CD14-positive monocyte (primary cell): ENCODE measurements at regions not wholly inside any gene's neighbourhood (a gene's known extent, or its start where the extent isn't known, plus 50 kb on each side); places are given as distances from the start of the nearest gene placed in this dataset.

Experiments
- DNase-seq, 3 donors: peaks; one replicate each; pipeline ENCODE4 v3.0.0-alpha.2; 2011 to 2022
- H2AFZ ChIP-seq: 2 replicates; pipeline ENCODE4 v1.6.0; 2012; ENCODE audit warnings: mild to moderate bottlenecking, low read depth, low read length, inconsistent platforms; ENCODE audit not compliant: insufficient read depth, poor library complexity, severe bottlenecking
- H3K27ac ChIP-seq, 2 donors: 1 replicate in 1 of 2; 2 replicates in 1 of 2; pipeline ENCODE4 v1.5.1; 2012 to 2013; ENCODE audit warnings: low read length in 2 of 2, control low read depth in 1 of 2, inconsistent platforms in 1 of 2, low read depth in 1 of 2, mild to moderate bottlenecking in 1 of 2
- H3K27me3 ChIP-seq, 2 donors: one replicate each; pipeline versions ENCODE4 v1.6.0 to v1.6.1; 2011 to 2013; ENCODE audit warnings: low read length in 2 of 2; ENCODE audit not compliant: control insufficient read depth in 2 of 2, insufficient read depth in 2 of 2
- H3K36me3 ChIP-seq, 2 donors: replicated peaks in 1 of 2; 1 replicate in 1 of 2; 2 replicates in 1 of 2; pipeline versions ENCODE4 v1.5.1 to v1.6.1; 2012 to 2013; ENCODE audit warnings: low read length in 2 of 2, control low read depth in 1 of 2, inconsistent platforms in 1 of 2, mild to moderate bottlenecking in 1 of 2; ENCODE audit not compliant: insufficient read depth in 2 of 2, control insufficient read depth in 1 of 2
- H3K4me1 ChIP-seq, 2 donors: 1 replicate in 1 of 2; 2 replicates in 1 of 2; pipeline versions ENCODE4 v1.5.1 to v1.6.1; 2012 to 2013; ENCODE audit warnings: low read length in 2 of 2, control low read depth in 1 of 2, inconsistent platforms in 1 of 2, mild to moderate bottlenecking in 1 of 2, moderate library complexity in 1 of 2; ENCODE audit not compliant: insufficient read depth in 2 of 2, control insufficient read depth in 1 of 2
- H3K4me2 ChIP-seq: replicated peaks from 2 replicates; pipeline ENCODE3; 2012; ENCODE audit warnings: low read length, moderate library complexity, mild to moderate bottlenecking; ENCODE audit not compliant: poor library complexity, severe bottlenecking; ENCODE audit errors: extremely low read depth
- H3K4me3 ChIP-seq, 3 experiments: fragments of 200-600 bp in 1 of 3; sonication (generic) in 1 of 3; replicated peaks in 1 of 3; 1 replicate in 2 of 3; 2 replicates in 1 of 3; pipeline ENCODE4 v1.5.1; 2011 to 2013; ENCODE audit warnings: low read length in 3 of 3, mild to moderate bottlenecking in 3 of 3, control low read depth in 2 of 3, low read depth in 2 of 3, inconsistent platforms in 1 of 3, moderate library complexity in 1 of 3
- H3K79me2 ChIP-seq: 2 replicates; pipeline ENCODE4 v1.6.0; 2012; ENCODE audit warnings: mild to moderate bottlenecking, control low read depth, inconsistent platforms, low read length, moderate library complexity; ENCODE audit not compliant: insufficient read depth
- H3K9ac ChIP-seq: 2 replicates; pipeline ENCODE4 v1.6.0; 2017; ENCODE audit warnings: low read length, mild to moderate bottlenecking; ENCODE audit not compliant: insufficient read depth, poor library complexity, severe bottlenecking
- H3K9me3 ChIP-seq, 2 donors: replicated peaks in 1 of 2; 1 replicate in 1 of 2; 2 replicates in 1 of 2; pipeline versions ENCODE4 v1.5.1 to v1.6.1; 2012 to 2013; ENCODE audit warnings: low read length in 2 of 2, control low read depth in 1 of 2; ENCODE audit not compliant: control insufficient read depth in 1 of 2, insufficient read depth in 1 of 2
- H4K20me1 ChIP-seq: 2 replicates; pipeline ENCODE4 v1.6.0; 2012; ENCODE audit warnings: mild to moderate bottlenecking, low read length, control low read depth, moderate library complexity; ENCODE audit not compliant: insufficient read depth
- H3K27ac Mint-ChIP-seq, 7 donors: one replicate each; pipeline ENCODE4 v1.8.0; 2020; ENCODE audit warnings: mild to moderate bottlenecking in 7 of 7, mixed read lengths in 7 of 7, moderate library complexity in 6 of 7, inconsistent platforms in 2 of 7
- H3K27me3 Mint-ChIP-seq, 3 donors: one replicate each; pipeline ENCODE4 v1.8.0; 2021 to 2022; ENCODE audit warnings: low read depth in 3 of 3, mild to moderate bottlenecking in 3 of 3, mixed read lengths in 3 of 3, moderate library complexity in 3 of 3, inconsistent platforms in 1 of 3
- H3K36me3 Mint-ChIP-seq, 2 donors: one replicate each; pipeline ENCODE4 v1.8.0; 2020; ENCODE audit warnings: mixed read lengths in 2 of 2, inconsistent platforms in 1 of 2, mild to moderate bottlenecking in 1 of 2
- H3K4me1 Mint-ChIP-seq: one replicate; pipeline ENCODE4 v1.8.0; 2020; ENCODE audit warnings: mild to moderate bottlenecking, mixed read lengths
- H3K4me3 Mint-ChIP-seq, 2 donors: one replicate each; pipeline ENCODE4 v1.8.0; 2020; ENCODE audit warnings: mild to moderate bottlenecking in 2 of 2, mixed read lengths in 2 of 2, moderate library complexity in 1 of 2
- H3K9me3 Mint-ChIP-seq, 7 donors: one replicate each; pipeline ENCODE4 v1.8.0; 2020 to 2022; ENCODE audit warnings: mixed read lengths in 7 of 7, mild to moderate bottlenecking in 6 of 7, moderate library complexity in 6 of 7, inconsistent platforms in 2 of 7
- WGBS: methylation state at CpG from one replicate; pipeline ENCODE4 v1.1.5; 2013; ENCODE audit warnings: missing lambda C conversion rate; ENCODE audit not compliant: insufficient coverage; 5-methylcytosine and 5-hydroxymethylcytosine counted together
- intact Hi-C, 2 donors: fragments of 100-400 bp; cut with micrococcal nuclease; formaldehyde crosslinking; loops; one replicate each; pipeline versions ENCODE4 v1.15.0 to v1.15.1; 2023
- TF ChIP-seq, protein P1 (sequence below): fragments of 200-600 bp; IDR thresholded peaks from one replicate; pipeline ENCODE4 v1.8.0; 2022; ENCODE audit warnings: antibody characterized with exemption, mild to moderate bottlenecking

DNA sequence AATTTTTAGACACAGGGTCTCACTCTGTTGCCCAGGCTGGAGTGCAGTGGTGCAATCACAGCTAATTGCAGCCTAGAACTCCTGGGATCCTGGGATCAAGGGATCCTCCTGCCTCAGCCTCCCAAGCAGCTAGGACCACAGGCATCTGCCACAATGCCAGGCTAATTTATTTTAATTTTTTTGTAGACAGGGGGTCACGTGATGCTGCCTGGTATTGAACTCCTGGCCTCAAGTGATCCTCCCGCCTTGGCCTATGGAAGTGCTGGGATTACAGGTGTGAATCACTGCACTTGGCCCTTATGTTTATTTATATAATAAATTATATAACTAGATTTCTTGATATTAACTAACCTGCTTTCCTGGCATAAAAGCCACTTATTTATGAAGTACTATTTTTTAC, 1081.7 kb upstream of the FANCL start:
- H3K9me3 ChIP-seq, result no peaks in the 10 kb centered on the region
- Mint-ChIP-seq H3K36me3 (no peaks in the 10 kb centered on the region), H3K4me3 (no peak overlapping the region), H3K9me3 (peaks cover 12 to 23% (median 14%) of the 10 kb centered on the region in 7 donors), H3K4me1 (no peaks in the 10 kb centered on the region), H3K27me3 (no peaks in the 10 kb centered on the region), H3K27ac (no peak overlapping the region)
- no peaks in the 10 kb centered on the region for H3K27me3 ChIP-seq
- no peak overlapping the region for H3K27ac ChIP-seq
- no peak overlapping the region for H3K9ac ChIP-seq
- H2AFZ ChIP-seq, result no peak overlapping the region
- TF ChIP-seq, protein P1, sequence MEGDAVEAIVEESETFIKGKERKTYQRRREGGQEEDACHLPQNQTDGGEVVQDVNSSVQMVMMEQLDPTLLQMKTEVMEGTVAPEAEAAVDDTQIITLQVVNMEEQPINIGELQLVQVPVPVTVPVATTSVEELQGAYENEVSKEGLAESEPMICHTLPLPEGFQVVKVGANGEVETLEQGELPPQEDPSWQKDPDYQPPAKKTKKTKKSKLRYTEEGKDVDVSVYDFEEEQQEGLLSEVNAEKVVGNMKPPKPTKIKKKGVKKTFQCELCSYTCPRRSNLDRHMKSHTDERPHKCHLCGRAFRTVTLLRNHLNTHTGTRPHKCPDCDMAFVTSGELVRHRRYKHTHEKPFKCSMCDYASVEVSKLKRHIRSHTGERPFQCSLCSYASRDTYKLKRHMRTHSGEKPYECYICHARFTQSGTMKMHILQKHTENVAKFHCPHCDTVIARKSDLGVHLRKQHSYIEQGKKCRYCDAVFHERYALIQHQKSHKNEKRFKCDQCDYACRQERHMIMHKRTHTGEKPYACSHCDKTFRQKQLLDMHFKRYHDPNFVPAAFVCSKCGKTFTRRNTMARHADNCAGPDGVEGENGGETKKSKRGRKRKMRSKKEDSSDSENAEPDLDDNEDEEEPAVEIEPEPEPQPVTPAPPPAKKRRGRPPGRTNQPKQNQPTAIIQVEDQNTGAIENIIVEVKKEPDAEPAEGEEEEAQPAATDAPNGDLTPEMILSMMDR, result no peak
- no peaks in the 10 kb centered on the region for H3K36me3 ChIP-seq
- intact Hi-C loops, result no loop called here
- WGBS, result 100% methylated on average over 1 of the region's 2 CpGs
- H3K4me1 ChIP-seq, result no peaks in the 10 kb centered on the region
- no peaks in the 10 kb centered on the region for H4K20me1 ChIP-seq
- H3K79me2 ChIP-seq, result no peaks in the 10 kb centered on the region
- no peak overlapping the region for H3K4me2 ChIP-seq
- H3K4me3 ChIP-seq, result no peak overlapping the region
- DNase-seq, result no peak

DNA sequence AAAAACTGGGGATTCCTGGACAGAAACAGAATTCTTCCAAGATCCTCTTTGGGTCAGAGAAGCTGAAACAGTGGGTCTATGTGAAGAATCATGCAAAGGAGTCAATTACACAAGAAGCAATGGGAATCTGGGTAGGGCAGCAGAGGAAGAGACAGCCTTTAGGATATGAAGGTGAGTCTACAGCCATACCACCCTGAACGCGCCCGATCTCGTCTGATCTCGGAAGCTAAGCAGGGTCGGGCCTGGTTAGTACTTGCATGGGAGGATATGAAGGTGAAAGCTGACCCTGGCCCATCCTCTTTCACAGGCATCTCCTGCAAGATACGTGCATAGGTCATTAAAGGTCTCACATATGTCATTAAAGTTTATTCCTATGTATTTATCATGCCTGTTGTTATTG, 1080.9 kb upstream of the FANCL start:
- Histone ChIP-seq H3K27me3 (no peaks in the 10 kb centered on the region), H3K9ac (no peak overlapping the region), H3K4me2 (no peak overlapping the region), H3K79me2 (no peaks in the 10 kb centered on the region), H2AFZ (no peak overlapping the region), H3K27ac (no peak overlapping the region), H4K20me1 (no peaks in the 10 kb centered on the region), H3K36me3 (no peaks in the 10 kb centered on the region), H3K9me3 (no peaks in the 10 kb centered on the region), H3K4me3 (no peak overlapping the region), H3K4me1 (no peaks in the 10 kb centered on the region)
- Mint-ChIP-seq H3K27ac (no peak overlapping the region), H3K4me1 (no peaks in the 10 kb centered on the region), H3K27me3 (no peaks in the 10 kb centered on the region), H3K36me3 (no peaks in the 10 kb centered on the region), H3K4me3 (no peak overlapping the region), H3K9me3 (peaks cover 7 to 19% (median 11%) of the 10 kb centered on the region in 7 donors)
- TF ChIP-seq, protein P1, result no peak
- no peak for DNase-seq
- WGBS, result no CpG with 5 or more reads among the region's 7 CpGs
- intact Hi-C loops, result no loop called here
